Naive B cell (primary cell): ENCODE measurements at regions not wholly inside any gene's neighbourhood (a gene's known extent, or its start where the extent isn't known, plus 50 kb on each side); places are given as distances from the start of the nearest gene placed in this dataset.

Experiments
- ATAC-seq, 2 donors: fragments of 150-1000 bp; cut with Tn5 transposase; 2 replicates each; pipeline ENCODE4 v1.10.0; 2021; ENCODE audit warnings: low read depth in 2 of 2, mild to moderate bottlenecking in 2 of 2, moderate library complexity in 2 of 2
- DNase-seq: peaks from one replicate; pipeline ENCODE4 v3.0.0; 2022
- H3K27ac Mint-ChIP-seq, 6 donors: one replicate each; pipeline ENCODE4 v1.8.0; 2020 to 2022; ENCODE audit warnings: mild to moderate bottlenecking in 6 of 6, mixed read lengths in 6 of 6, moderate library complexity in 5 of 6, inconsistent platforms in 2 of 6
- H3K27me3 Mint-ChIP-seq, 3 donors: one replicate each; pipeline ENCODE4 v1.8.0; 2021 to 2022; ENCODE audit warnings: mixed read lengths in 3 of 3, mild to moderate bottlenecking in 1 of 3
- H3K36me3 Mint-ChIP-seq, 2 donors: one replicate each; pipeline ENCODE4 v1.8.0; 2020 to 2022; ENCODE audit warnings: mixed read lengths in 2 of 2, inconsistent platforms in 1 of 2, mild to moderate bottlenecking in 1 of 2
- H3K4me1 Mint-ChIP-seq, 3 donors: one replicate each; pipeline ENCODE4 v1.8.0; 2020 to 2022; ENCODE audit warnings: mixed read lengths in 3 of 3, inconsistent platforms in 1 of 3, mild to moderate bottlenecking in 1 of 3, moderate library complexity in 1 of 3
- H3K4me3 Mint-ChIP-seq, 8 donors: one replicate each; pipeline ENCODE4 v1.8.0; 2020 to 2022; ENCODE audit warnings: mild to moderate bottlenecking in 8 of 8, mixed read lengths in 8 of 8, moderate library complexity in 8 of 8, inconsistent platforms in 2 of 8
- H3K9me3 Mint-ChIP-seq, 7 donors: one replicate each; pipeline ENCODE4 v1.8.0; 2020 to 2022; ENCODE audit warnings: mixed read lengths in 7 of 7, mild to moderate bottlenecking in 5 of 7, inconsistent platforms in 2 of 7, moderate library complexity in 1 of 7

GRCh38 chr1:43062527-43063095, 103.9 kb upstream of the SLC2A1 start:
- ATAC-seq = no peak
- no peak for DNase-seq
- Mint-ChIP-seq H3K27ac (peak overlapping the region in 2 of 6 donors; percentile 4 to 78), H3K4me1 (peaks cover 19 to 21% (median 19%) of the 10 kb centered on the region in 3 donors), H3K9me3 (no peaks in the 10 kb centered on the region), H3K4me3 (no peak overlapping the region), H3K36me3 (no peaks in the 10 kb centered on the region), H3K27me3 (peaks cover 0 to 24% (median 11%) of the 10 kb centered on the region in 3 donors)

GRCh38 chr1:43061757-43062156, 103.1 kb upstream of the SLC2A1 start:
- DNase-seq (no peak), ATAC-seq (no peak)
- Mint-ChIP-seq H3K27ac (no peak overlapping the region), H3K4me1 (peaks cover 13 to 17% (median 15%) of the 10 kb centered on the region in 3 donors), H3K36me3 (no peaks in the 10 kb centered on the region), H3K4me3 (no peak overlapping the region), H3K27me3 (peaks cover 0 to 28% (median 14%) of the 10 kb centered on the region in 3 donors), H3K9me3 (no peaks in the 10 kb centered on the region)

GRCh38 chr1:43059640-43060574, 101.2 kb upstream of the SLC2A1 start:
- Mint-ChIP-seq H3K36me3 (no peaks in the 10 kb centered on the region), H3K9me3 (no peaks in the 10 kb centered on the region), H3K4me3 (no peak overlapping the region), H3K4me1 (peaks cover 0 to 13% (median 8%) of the 10 kb centered on the region in 3 donors), H3K27me3 (peaks cover 0 to 28% (median 14%) of the 10 kb centered on the region in 3 donors), H3K27ac (no peak overlapping the region)
- DNase-seq (no peak), ATAC-seq (no peak)

GRCh38 chr1:43058545-43059360, 100.1 kb upstream of the SLC2A1 start:
- Mint-ChIP-seq H3K4me1 (peaks cover 0 to 13% (median 8%) of the 10 kb centered on the region in 3 donors), H3K4me3 (peak overlapping the region in 2 of 8 donors; percentile 12 to 59), H3K27ac (no peak overlapping the region), H3K36me3 (no peaks in the 10 kb centered on the region), H3K27me3 (peaks cover 0 to 28% (median 14%) of the 10 kb centered on the region in 3 donors), H3K9me3 (no peaks in the 10 kb centered on the region)
- DNase-seq (no peak), ATAC-seq (no peak)

GRCh38 chr1:43058056-43058455, 99.4 kb upstream of the SLC2A1 start:
- Mint-ChIP-seq H3K36me3 (no peaks in the 10 kb centered on the region), H3K4me3 (peak overlapping the region in 2 of 8 donors; percentile 12 to 59), H3K9me3 (no peaks in the 10 kb centered on the region), H3K4me1 (peaks cover 0 to 13% (median 8%) of the 10 kb centered on the region in 3 donors), H3K27ac (peak overlapping the region in 1 of 6 donors; percentile 17), H3K27me3 (peaks cover 0 to 28% (median 14%) of the 10 kb centered on the region in 3 donors)
- DNase-seq (no peak), ATAC-seq (no peak)

- Mint-ChIP-seq H3K4me3 (peak overlapping the region in 1 of 8 donors; percentile 3), H3K27ac (peak overlapping the region in 2 of 6 donors; percentile 1 to 17), H3K27me3 (peaks cover 0 to 28% (median 14%) of the 10 kb centered on the region in 3 donors), H3K9me3 (no peaks in the 10 kb centered on the region), H3K36me3 (no peaks in the 10 kb centered on the region), H3K4me1 (peaks cover 0 to 13% (median 8%) of the 10 kb centered on the region in 3 donors)
- ATAC-seq = no peak
- no peak for DNase-seq
Measured at GRCh38 chr1:43057567-43057966, 98.9 kb upstream of the SLC2A1 start.

GRCh38 chr1:43056981-43057391, 98.3 kb upstream of the SLC2A1 start:
- Mint-ChIP-seq H3K9me3 (no peaks in the 10 kb centered on the region), H3K36me3 (no peaks in the 10 kb centered on the region), H3K4me1 (peaks cover 0 to 13% (median 8%) of the 10 kb centered on the region in 3 donors), H3K27me3 (peaks cover 0 to 28% (median 14%) of the 10 kb centered on the region in 3 donors), H3K27ac (no peak overlapping the region), H3K4me3 (no peak overlapping the region)
- DNase-seq = no peak
- no peak for ATAC-seq

- no peak overlapping the region for H3K27ac Mint-ChIP-seq
- H3K9me3 Mint-ChIP-seq = no peaks in the 10 kb centered on the region
- H3K27me3 Mint-ChIP-seq = peaks cover 0 to 28% (median 14%) of the 10 kb centered on the region in 3 donors
- peaks cover 0 to 13% (median 8%) of the 10 kb centered on the region in 3 donors for H3K4me1 Mint-ChIP-seq
- no peak overlapping the region for H3K4me3 Mint-ChIP-seq
- no peaks in the 10 kb centered on the region for H3K36me3 Mint-ChIP-seq
- ATAC-seq (no peak), DNase-seq (no peak)
Measured at GRCh38 chr1:43056460-43056859, 97.8 kb upstream of the SLC2A1 start.

GRCh38 chr1:43054961-43055360, 96.3 kb upstream of the SLC2A1 start:
- Mint-ChIP-seq H3K27ac (peak overlapping the region in 2 of 6 donors; percentile 14 to 79), H3K9me3 (no peaks in the 10 kb centered on the region), H3K4me3 (no peak overlapping the region), H3K27me3 (peaks cover 0 to 22% (median 14%) of the 10 kb centered on the region in 3 donors), H3K4me1 (peaks cover 0 to 13% (median 6%) of the 10 kb centered on the region in 3 donors), H3K36me3 (no peaks in the 10 kb centered on the region)
- DNase-seq (no peak), ATAC-seq (no peak)

GRCh38 chr1:43052786-43053439, 94.2 kb upstream of the SLC2A1 start:
- Mint-ChIP-seq H3K27ac (peak overlapping the region in 1 of 6 donors; percentile 65), H3K9me3 (no peaks in the 10 kb centered on the region), H3K36me3 (no peaks in the 10 kb centered on the region), H3K4me1 (peaks cover 0 to 8% (median 8%) of the 10 kb centered on the region in 3 donors), H3K27me3 (peaks cover 0 to 7% (median 6%) of the 10 kb centered on the region in 3 donors), H3K4me3 (no peak overlapping the region)
- no peak for DNase-seq
- ATAC-seq = no peak

GRCh38 chr1:43052322-43052721, 93.7 kb upstream of the SLC2A1 start:
- H3K9me3 Mint-ChIP-seq = no peaks in the 10 kb centered on the region
- DNase-seq = no peak
- no peak for ATAC-seq
- H3K27me3 Mint-ChIP-seq = peaks cover 0 to 1% (median under 1%) of the 10 kb centered on the region in 3 donors
- H3K27ac Mint-ChIP-seq = no peak overlapping the region
- H3K4me1 Mint-ChIP-seq = peaks cover 0 to 3% (median 3%) of the 10 kb centered on the region in 3 donors
- no peak overlapping the region for H3K4me3 Mint-ChIP-seq
- H3K36me3 Mint-ChIP-seq = no peaks in the 10 kb centered on the region

GRCh38 chr1:43049481-43049880, 90.8 kb upstream of the SLC2A1 start:
- peak overlapping the region in 1 of 6 donors; percentile 80 for H3K27ac Mint-ChIP-seq

More at GRCh38 chr1:43049481-43049880, 90.8 kb upstream of the SLC2A1 start:
- DNase-seq (no peak), ATAC-seq (no peak)
- peaks cover 0 to 3% (median 3%) of the 10 kb centered on the region in 3 donors for H3K4me1 Mint-ChIP-seq
- no peaks in the 10 kb centered on the region for H3K9me3 Mint-ChIP-seq
- H3K27me3 Mint-ChIP-seq = peaks cover 0 to 7% (median 0%) of the 10 kb centered on the region in 3 donors
- no peak overlapping the region for H3K4me3 Mint-ChIP-seq
- no peaks in the 10 kb centered on the region for H3K36me3 Mint-ChIP-seq
